A549 (cell line): ENCODE measurements at regions not wholly inside any gene's neighbourhood (a gene's known extent, or its start where the extent isn't known, plus 50 kb on each side); places are given as distances from the start of the nearest gene placed in this dataset.

Experiments used
- ATAC-seq, 2 experiments: fragments of 200-7000 bp in 1 of 2; fragments of >200 bp in 1 of 2; cut with Nextera tagmentation in 1 of 2; cut with Tn5 transposase in 1 of 2; 3 replicates each; pipeline versions ENCODE4 v1.8.0 to v1.9.1; 2018 to 2020; ENCODE audit warnings: mild to moderate bottlenecking in 1 of 2, moderate library complexity in 1 of 2
- CTCF ChIA-PET: fragments of 300-600 bp; sonication (Branson Sonifier 250); formaldehyde crosslinking; extraction: SDS; loops from one replicate; lab custom pipeline; 2021; ENCODE audit warnings: antibody characterized with exemption, inconsistent platforms; lab: Yijun Ruan, JAX
- POLR2A ChIA-PET: fragments of 350-600 bp; formaldehyde crosslinking; extraction: SDS; loops from one replicate; lab custom pipeline; 2021; ENCODE audit warnings: antibody characterized with exemption, inconsistent platforms; lab: Yijun Ruan, JAX
- DNase-seq, 2 experiments: peaks; one replicate each; pipeline versions ENCODE4 v3.0.0 to v3.0.0-alpha.2; 2011 to 2016; ENCODE audit warnings: low read depth in 1 of 2, low spot score in 1 of 2
- FAIRE-seq: peaks from 2 replicates; lab custom pipeline; 2011; peaks lifted over from hg19 to GRCh38; lab: Jason Lieb, UNC
- H3K27ac ChIP-seq, 2 experiments: fragments of >200 bp; sonication (Bioruptor Twin); formaldehyde crosslinking; 3 replicates each; pipeline ENCODE4 v1.5.1; 2016 to 2017
- H3K4me1 ChIP-seq: fragments of >200 bp; sonication (Bioruptor Twin); formaldehyde crosslinking; 3 replicates; pipeline ENCODE4 v1.6.1; 2016
- H3K4me2 ChIP-seq: fragments of >200 bp; sonication (Bioruptor Twin); formaldehyde crosslinking; 3 replicates; pipeline ENCODE4 v1.6.1; 2016
- H3K4me3 ChIP-seq: fragments of >200 bp; sonication (Bioruptor Twin); formaldehyde crosslinking; 3 replicates; pipeline ENCODE4 v1.5.1; 2016
- H3K9me3 ChIP-seq: fragments of >200 bp; sonication (Bioruptor Twin); formaldehyde crosslinking; 3 replicates; pipeline ENCODE4 v1.6.1; 2016
- ATOH8 ChIP-seq: fragments of 250-450 bp; sonication (Bioruptor Pico); IDR thresholded peaks from 2 replicates; pipeline ENCODE4 v1.5.0; 2020; ENCODE audit warnings: low read depth, mild to moderate bottlenecking, moderate library complexity
- CBX8 ChIP-seq: fragments of 200-600 bp; sonication (generic); IDR thresholded peaks from 2 replicates; pipeline ENCODE4 v1.6.1; 2016
- CEBPB ChIP-seq, 2 experiments: fragments of >200 bp in 1 of 2; sonication (Bioruptor Twin) in 1 of 2; formaldehyde crosslinking in 1 of 2; IDR thresholded peaks; 2 replicates each; pipeline ENCODE4 v1.6.1; 2012 to 2016
- CHD2 ChIP-seq: fragments of 150-350 bp; IDR thresholded peaks from 2 replicates; pipeline ENCODE4 v1.6.1; 2014; ENCODE audit warnings: low read length; ENCODE audit not compliant: partially characterized antibody
- CHD4 ChIP-seq: fragments of 200-600 bp; sonication (generic); IDR thresholded peaks from 2 replicates; pipeline ENCODE4 v1.6.1; 2016; ENCODE audit warnings: antibody characterized with exemption, mild to moderate bottlenecking, borderline replicate concordance
- EHMT2 ChIP-seq: fragments of 200-600 bp; sonication (generic); IDR thresholded peaks from 2 replicates; pipeline ENCODE4 v1.6.1; 2016; ENCODE audit warnings: antibody characterized with exemption, low read depth, mild to moderate bottlenecking, moderate library complexity
- EP300 ChIP-seq, 2 experiments: fragments of >200 bp; sonication (Bioruptor Twin); formaldehyde crosslinking; IDR thresholded peaks; 2 replicates in 1 of 2; 3 replicates in 1 of 2; pipeline ENCODE4 v1.6.1; 2016 to 2017
- FOSB ChIP-seq: fragments of 250-450 bp; sonication (Bioruptor Pico); IDR thresholded peaks from 2 replicates; pipeline ENCODE4 v1.5.0; 2020; ENCODE audit warnings: mild to moderate bottlenecking, moderate library complexity
- HEYL ChIP-seq: fragments of 250-450 bp; sonication (Bioruptor Pico); IDR thresholded peaks from 2 replicates; pipeline ENCODE4 v1.8.0; 2021; ENCODE audit warnings: mild to moderate bottlenecking, moderate library complexity
- HOXB13 ChIP-seq: fragments of 250-450 bp; sonication (Bioruptor Pico); IDR thresholded peaks from 2 replicates; pipeline ENCODE4 v1.5.0; 2020; ENCODE audit warnings: low read depth, mild to moderate bottlenecking, moderate library complexity
- HOXB5 ChIP-seq: fragments of 250-450 bp; sonication (Bioruptor Pico); IDR thresholded peaks from 2 replicates; pipeline ENCODE4 v1.5.0; 2020; ENCODE audit warnings: mild to moderate bottlenecking, moderate library complexity
- MAX ChIP-seq: IDR thresholded peaks from 2 replicates; pipeline ENCODE4 v1.6.1; 2012
- MYC ChIP-seq: IDR thresholded peaks from 2 replicates; pipeline ENCODE4 v1.6.1; 2012; ENCODE audit warnings: mild to moderate bottlenecking, inconsistent platforms, low read length, improper control_type of control experiment, borderline replicate concordance
- NFE2L2 ChIP-seq: fragments of 150-350 bp; conservative IDR thresholded peaks from 2 replicates; pipeline ENCODE4 v1.6.1; 2014; ENCODE audit warnings: low read length
- POLR2AphosphoS2 ChIP-seq: conservative IDR thresholded peaks from 2 replicates; pipeline ENCODE4 v1.6.1; 2012; ENCODE audit warnings: low read length, improper control_type of control experiment, inconsistent platforms
- RNF2 ChIP-seq: fragments of 200-600 bp; sonication (generic); IDR thresholded peaks from 2 replicates; pipeline ENCODE4 v1.6.1; 2016; ENCODE audit warnings: low read depth, mild to moderate bottlenecking, antibody characterized with exemption, moderate library complexity, borderline replicate concordance
- ZC3H11A ChIP-seq: fragments of 450-650 bp; IDR thresholded peaks from 2 replicates; pipeline ENCODE4 v1.6.1; 2014; ENCODE audit warnings: antibody characterized with exemption, mild to moderate bottlenecking
- ZFP36 ChIP-seq: fragments of 450-650 bp; IDR thresholded peaks from 2 replicates; pipeline ENCODE4 v1.6.1; 2014; ENCODE audit warnings: borderline replicate concordance; ENCODE audit not compliant: partially characterized antibody
- ZNF302 ChIP-seq: fragments of 250-450 bp; sonication (Bioruptor Pico); IDR thresholded peaks from 2 replicates; pipeline ENCODE4 v1.9.0; 2021; ENCODE audit warnings: inconsistent platforms, mild to moderate bottlenecking, moderate library complexity
- WGBS: methylation state at CpG from one replicate; pipeline ENCODE4 v1.1.6; 2017; ENCODE audit errors: missing lambda C conversion rate; 5-methylcytosine and 5-hydroxymethylcytosine counted together
- TF ChIP-seq, protein P1 (sequence below): fragments of 450-650 bp; IDR thresholded peaks from 2 replicates; pipeline ENCODE4 v1.6.1; 2014; ENCODE audit warnings: antibody characterized with exemption

- no peak overlapping the region for H3K4me2 ChIP-seq
- ChIA-PET POLR2A (no interaction called here), CTCF (no interaction called here)
- WGBS: 6% methylated on average over 2 of the region's 3 CpGs
- DNase-seq (no peak), ATAC-seq (no peak), FAIRE-seq (no peak)
- H3K9me3 ChIP-seq: no peaks in the 10 kb centered on the region
- H3K4me3 ChIP-seq: no peak overlapping the region
- no peaks in the 10 kb centered on the region for H3K4me1 ChIP-seq
- TF ChIP-seq, protein P1, sequence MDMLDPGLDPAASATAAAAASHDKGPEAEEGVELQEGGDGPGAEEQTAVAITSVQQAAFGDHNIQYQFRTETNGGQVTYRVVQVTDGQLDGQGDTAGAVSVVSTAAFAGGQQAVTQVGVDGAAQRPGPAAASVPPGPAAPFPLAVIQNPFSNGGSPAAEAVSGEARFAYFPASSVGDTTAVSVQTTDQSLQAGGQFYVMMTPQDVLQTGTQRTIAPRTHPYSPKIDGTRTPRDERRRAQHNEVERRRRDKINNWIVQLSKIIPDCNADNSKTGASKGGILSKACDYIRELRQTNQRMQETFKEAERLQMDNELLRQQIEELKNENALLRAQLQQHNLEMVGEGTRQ: no peak
- no peak for TF ChIP-seq MAX
- no peak for TF ChIP-seq EHMT2
- no peak for TF ChIP-seq EP300 (IDR thresholded peaks at IDR 0.05)
- no peak for TF ChIP-seq FOSB
- TF ChIP-seq CBX8: no peak
- TF ChIP-seq CHD2: no peak
- TF ChIP-seq HOXB13 (CRISPR knock-in tag): no peak
- no peak for TF ChIP-seq HOXB5 (CRISPR knock-in tag)
- no peak for TF ChIP-seq CEBPB (IDR thresholded peaks at IDR 0.05)
- TF ChIP-seq NFE2L2: no peak
- TF ChIP-seq MYC: no peak
- TF ChIP-seq ZC3H11A: no peak
- TF ChIP-seq ZNF302 (CRISPR knock-in tag): no peak
- no peak for TF ChIP-seq HEYL (CRISPR knock-in tag)
- TF ChIP-seq CHD4: no peak
- no peak for TF ChIP-seq POLR2AphosphoS2
- no peak overlapping the region for H3K27ac ChIP-seq
Observed at GRCh38 chr11:134757633-134758032, 345.6 kb upstream of the B3GAT1 start.

DNA sequence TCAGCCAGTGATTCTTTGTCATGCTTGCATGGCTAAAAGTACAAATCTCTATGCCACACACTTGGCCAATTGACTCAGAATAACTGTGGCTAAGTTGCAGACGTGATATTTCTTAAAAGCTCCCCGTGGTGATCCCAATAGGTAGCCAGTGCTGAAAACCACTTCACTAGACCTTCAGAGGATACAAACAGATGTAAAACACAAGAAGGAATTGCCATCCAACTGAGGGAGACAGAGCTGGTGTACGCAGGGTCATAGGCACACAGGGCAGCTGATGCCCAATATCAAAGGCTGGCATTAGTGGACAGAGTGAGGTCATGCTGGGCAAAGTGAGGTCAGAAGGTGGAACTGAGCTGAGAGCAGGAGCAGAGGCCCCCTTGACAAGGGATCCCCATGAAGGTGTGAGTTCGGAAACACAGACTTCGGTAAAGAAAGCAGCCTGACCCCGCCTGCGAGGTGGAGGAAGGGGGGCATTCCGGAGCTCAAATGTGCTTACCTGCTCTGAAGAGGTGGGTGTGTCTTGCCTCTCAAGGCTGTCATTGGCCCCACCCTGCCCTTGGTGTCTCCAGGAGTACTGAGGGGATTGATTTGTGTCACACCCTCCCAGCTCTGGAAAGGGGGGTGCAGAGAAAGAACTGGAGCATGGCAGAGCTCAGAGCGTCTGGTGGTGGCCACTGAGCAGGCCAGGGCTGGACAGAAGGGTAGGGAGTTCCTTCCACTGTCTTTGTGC is 344.9 kb upstream of the B3GAT1 start:
- POLR2A ChIA-PET: no interaction called here
- WGBS: 21% methylated on average over 9 of the region's 9 CpGs
- no peak for TF ChIP-seq CHD4
- FAIRE-seq (no peak), ATAC-seq (no peak), DNase-seq (no peak)
- Histone ChIP-seq H3K27ac (no peak overlapping the region), H3K9me3 (no peaks in the 10 kb centered on the region), H3K4me1 (no peaks in the 10 kb centered on the region), H3K4me3 (no peak overlapping the region), H3K4me2 (no peak overlapping the region)
- CTCF ChIA-PET: interaction anchor here (0.5 kb wide), 1 partner anchor 1906 kb away, joined by 3 read pairs; no protein-coding TSS in a partner anchor

- Histone ChIP-seq H3K4me2 (no peak overlapping the region), H3K9me3 (no peaks in the 10 kb centered on the region), H3K27ac (no peak overlapping the region), H3K4me3 (no peak overlapping the region), H3K4me1 (no peaks in the 10 kb centered on the region)
- ChIA-PET CTCF (no interaction called here), POLR2A (no interaction called here)
- FAIRE-seq: no peak
- no peak for TF ChIP-seq ATOH8
- TF ChIP-seq ZNF302 (CRISPR knock-in tag): no peak
- TF ChIP-seq HOXB13 (CRISPR knock-in tag): no peak
- no peak for TF ChIP-seq RNF2
- no peak for TF ChIP-seq MAX
- TF ChIP-seq ZFP36: no peak
- no peak for ATAC-seq
- DNase-seq: no peak
- 4% methylated on average over 7 of the region's 10 CpGs for WGBS
Observed at GRCh38 chr11:134755535-134755934, 343.5 kb upstream of the B3GAT1 start.
